HG03442 (cell line): ENCODE measurements at regions not wholly inside any gene's neighbourhood (a gene's known extent, or its start where the extent isn't known, plus 50 kb on each side); places are given as distances from the start of the nearest gene placed in this dataset.

ENCODE experiments used
- ATAC-seq: cut with Tn5 transposase; IDR thresholded peaks from one replicate; pipeline ENCODE4 v1.9.1; 2021; ENCODE audit warnings: mild to moderate bottlenecking, moderate library complexity; ENCODE audit not compliant: unreplicated experiment

- no peak for ATAC-seq
Measured at GRCh38 chr2:118705032-118705431, 142.4 kb downstream of the EN1 start.

- ATAC-seq = no peak
Measured at GRCh38 chr2:118699447-118700175, 147.8 kb downstream of the EN1 start.

- no peak for ATAC-seq
Measured at GRCh38 chr2:118698564-118698963, 148.9 kb downstream of the EN1 start.

- ATAC-seq = no peak
Measured at GRCh38 chr2:118697781-118698180, 149.7 kb downstream of the EN1 start.

GRCh38 chr2:118696786-118697465 is 150.5 kb downstream of the EN1 start:
- ATAC-seq = no peak

GRCh38 chr2:118693287-118693822 is 154.1 kb downstream of the EN1 start:
- ATAC-seq = no peak

GRCh38 chr2:118689874-118690273 is 157.6 kb downstream of the EN1 start:
- ATAC-seq = no peak

GRCh38 chr2:118689456-118689855 is 158.0 kb downstream of the EN1 start:
- no peak for ATAC-seq

- ATAC-seq = no peak
Measured at GRCh38 chr2:118689033-118689432, 158.4 kb downstream of the EN1 start.

GRCh38 chr2:118687698-118688097 is 159.8 kb downstream of the EN1 start:
- ATAC-seq = no peak

- ATAC-seq = no peak
Measured at GRCh38 chr2:118687192-118687591, 160.3 kb downstream of the EN1 start.

- no peak for ATAC-seq
Measured at GRCh38 chr2:118686346-118686745, 161.1 kb downstream of the EN1 start.

- ATAC-seq = no peak
Measured at GRCh38 chr2:118683460-118683859, 164.0 kb downstream of the EN1 start.

GRCh38 chr2:118678985-118679384 is 168.5 kb downstream of the EN1 start:
- no peak for ATAC-seq

GRCh38 chr2:118677546-118677945 is 169.9 kb downstream of the EN1 start:
- no peak for ATAC-seq

- ATAC-seq = no peak
Measured at GRCh38 chr2:118675531-118675930, 171.9 kb downstream of the EN1 start.

- no peak for ATAC-seq
Measured at GRCh38 chr2:118672571-118673158, 174.8 kb downstream of the EN1 start.

GRCh38 chr2:118671701-118672454 is 175.6 kb downstream of the EN1 start:
- ATAC-seq = no peak

- ATAC-seq = no peak
Measured at GRCh38 chr2:118670838-118671237, 176.6 kb downstream of the EN1 start.

- ATAC-seq = no peak
Measured at GRCh38 chr2:118670276-118670675, 177.2 kb downstream of the EN1 start.

- ATAC-seq = no peak
Measured at GRCh38 chr2:118669654-118670053, 177.8 kb downstream of the EN1 start.
